ENCODE measurements at regions not wholly inside any gene's neighbourhood (a gene's known extent, or its start where the extent isn't known, plus 50 kb on each side); places are given as distances from the start of the nearest gene placed in this dataset.
"Not testable (repeated sequence)": the region's sequence is repeated elsewhere in the genome, so short reads cannot be mapped to it uniquely, and the experiment has no call there.

GRCh38 chr1:112849425-112850033 lies 106.5 kb downstream of the SLC16A1 start:
- H3K36me3 ChIP-seq = no peaks in the 10 kb centered on the region
- no peaks in the 10 kb centered on the region for H3K9me3 ChIP-seq
- DNase-seq (ENCODE audit: low spot score in 2 of 2) = no peak
- peaks cover 41% of the 10 kb centered on the region for H3K27me3 ChIP-seq
- no peak overlapping the region for H3K27ac ChIP-seq
- TF ChIP-seq POLR2AphosphoS5 (IDR thresholded peaks at IDR 0.05) (no peak), CTCF (IDR thresholded peaks at IDR 0.05) (no peak)
- WGBS = under 1% methylated on average over 31 of the region's 58 CpGs
- peak overlapping the region; percentile 46 for H3K4me3 ChIP-seq
- H3K4me1 ChIP-seq = peaks cover 11% of the 10 kb centered on the region

GRCh38 chr1:112841825-112842224 lies 114.2 kb downstream of the SLC16A1 start:
- H3K36me3 ChIP-seq = no peaks in the 10 kb centered on the region
- DNase-seq (ENCODE audit: low spot score in 2 of 2) = no peak

GRCh38 chr1:112840631-112841624 lies 115.1 kb downstream of the SLC16A1 start:
- Histone ChIP-seq H3K36me3 (no peaks in the 10 kb centered on the region), H3K4me3 (no peak overlapping the region), H3K4me1 (no peaks in the 10 kb centered on the region), H3K27me3 (no peaks in the 10 kb centered on the region), H3K9me3 (no peaks in the 10 kb centered on the region), H3K27ac (no peak overlapping the region)
- WGBS = 75% methylated on average over 7 of the region's 7 CpGs
- TF ChIP-seq EP300 (IDR thresholded peaks at IDR 0.05) (no peak), POLR2A (IDR thresholded peaks at IDR 0.05) (no peak), POLR2AphosphoS5 (IDR thresholded peaks at IDR 0.05) (no peak), CTCF (IDR thresholded peaks at IDR 0.05) (no peak)
- no peak for DNase-seq (ENCODE audit: low spot score in 2 of 2)

More at GRCh38 chr1:112841825-112842224, 114.2 kb downstream of the SLC16A1 start:
- no peaks in the 10 kb centered on the region for H3K27me3 ChIP-seq
- no peak overlapping the region for H3K4me3 ChIP-seq
- 87% methylated on average over 10 of the region's 10 CpGs for WGBS
- H3K27ac ChIP-seq = no peak overlapping the region
- no peaks in the 10 kb centered on the region for H3K9me3 ChIP-seq
- no peaks in the 10 kb centered on the region for H3K4me1 ChIP-seq
- no peak for TF ChIP-seq POLR2AphosphoS5 (IDR thresholded peaks at IDR 0.05)
- TF ChIP-seq CTCF (IDR thresholded peaks at IDR 0.05) = no peak
- TF ChIP-seq POLR2A (IDR thresholded peaks at IDR 0.05) = no peak
- TF ChIP-seq EP300 (IDR thresholded peaks at IDR 0.05) = no peak

GRCh38 chr1:112836642-112837041 lies 119.4 kb downstream of the SLC16A1 start:
- no peak overlapping the region for H3K4me3 ChIP-seq
- no peaks in the 10 kb centered on the region for H3K27me3 ChIP-seq
- no peak for DNase-seq (ENCODE audit: low spot score in 2 of 2)
- H3K36me3 ChIP-seq = no peaks in the 10 kb centered on the region
- WGBS = 15% methylated on average over 3 of the region's 3 CpGs
- TF ChIP-seq POLR2A (IDR thresholded peaks at IDR 0.05) (no peak), CTCF (IDR thresholded peaks at IDR 0.05) (no peak), POLR2AphosphoS5 (IDR thresholded peaks at IDR 0.05) (no peak), EP300 (IDR thresholded peaks at IDR 0.05) (no peak)
- H3K27ac ChIP-seq = no peak overlapping the region
- no peaks in the 10 kb centered on the region for H3K4me1 ChIP-seq
- no peaks in the 10 kb centered on the region for H3K9me3 ChIP-seq

GRCh38 chr1:112833806-112834205 lies 118.7 kb upstream of the PPM1J start:
- 80% methylated on average over 2 of the region's 2 CpGs for WGBS
- no peak for DNase-seq (ENCODE audit: low spot score in 2 of 2)
- H3K27me3 ChIP-seq = no peaks in the 10 kb centered on the region
- H3K9me3 ChIP-seq = no peaks in the 10 kb centered on the region
- H3K36me3 ChIP-seq = no peaks in the 10 kb centered on the region
- no peak overlapping the region for H3K4me3 ChIP-seq
- no peak for TF ChIP-seq POLR2A (IDR thresholded peaks at IDR 0.05)
- TF ChIP-seq EP300 (IDR thresholded peaks at IDR 0.05) = no peak
- TF ChIP-seq CTCF (IDR thresholded peaks at IDR 0.05) = no peak
- TF ChIP-seq POLR2AphosphoS5 (IDR thresholded peaks at IDR 0.05) = no peak
- no peaks in the 10 kb centered on the region for H3K4me1 ChIP-seq
- no peak overlapping the region for H3K27ac ChIP-seq

- DNase-seq (ENCODE audit: low spot score in 2 of 2); H3K9me3 ChIP-seq; H3K36me3 ChIP-seq; H3K4me3 ChIP-seq; H3K4me1 ChIP-seq; H3K27ac ChIP-seq; H3K27me3 ChIP-seq: not testable (repeated sequence)
- 89% methylated on average over 8 of the region's 8 CpGs for WGBS
These were observed 117.1 kb upstream of the PPM1J start for GRCh38 chr1:112832259-112832658.

- not testable (repeated sequence) for H3K4me3 ChIP-seq; H3K4me1 ChIP-seq; H3K9me3 ChIP-seq; H3K36me3 ChIP-seq; H3K27me3 ChIP-seq; DNase-seq (ENCODE audit: low spot score in 2 of 2); H3K27ac ChIP-seq
- 90% methylated on average over 3 of the region's 3 CpGs for WGBS
These were observed 114.6 kb upstream of the PPM1J start for GRCh38 chr1:112829691-112830090.

All from suprapubic skin (tissue), 4 donors.